ENCODE measurements at regions not wholly inside any gene's neighbourhood (a gene's known extent, or its start where the extent isn't known, plus 50 kb on each side); places are given as distances from the start of the nearest gene placed in this dataset.

DNA sequence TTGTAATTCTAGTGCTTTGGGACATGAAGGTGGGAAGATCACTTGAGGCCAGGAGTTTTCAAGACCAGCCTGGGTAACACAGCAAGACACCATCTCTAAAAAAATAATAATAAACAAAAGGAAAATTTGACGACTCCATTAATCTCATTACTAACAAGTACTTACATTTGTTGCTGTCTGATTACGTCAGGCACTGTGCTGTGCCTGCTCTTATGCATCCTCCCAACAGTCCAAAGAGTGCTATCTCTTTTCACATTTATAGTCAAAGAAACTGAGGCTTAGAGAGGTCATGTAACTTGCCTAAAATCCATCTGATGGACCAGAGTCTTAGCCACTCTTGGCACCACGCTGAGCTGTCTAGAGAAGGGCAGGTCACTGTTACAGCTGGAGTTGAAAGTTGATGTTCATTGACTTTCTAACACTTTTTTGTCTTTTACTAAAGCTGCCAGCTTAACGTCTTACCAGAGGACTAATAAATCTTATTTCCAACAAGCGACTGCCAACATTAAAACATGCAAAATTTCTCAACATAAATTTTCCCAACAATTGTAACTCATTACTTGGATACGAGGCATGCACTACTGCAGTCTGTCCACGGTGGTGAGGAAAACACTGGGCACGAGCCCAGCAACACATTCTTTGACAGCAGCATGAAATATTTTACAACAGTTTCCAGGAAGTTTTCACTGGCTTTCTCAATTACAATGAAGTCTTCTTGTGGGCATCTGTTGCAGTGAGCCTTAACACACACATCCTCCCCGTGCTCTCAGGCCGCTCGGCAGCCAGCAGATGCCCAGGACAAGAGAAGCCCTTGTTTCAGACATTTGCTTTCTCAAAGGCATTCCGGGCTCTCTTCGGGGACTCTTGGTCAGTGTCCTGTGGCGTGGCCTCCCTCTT is 262.9 kb upstream of the PROX1 start:
- DNase-seq (ENCODE audit: low spot score): peak; percentile 50

- no peak for DNase-seq (ENCODE audit: low spot score)
These were observed 259.8 kb upstream of the PROX1 start for GRCh38 chr1:213727853-213728592.

GRCh38 chr1:213728593-213729536 is 258.9 kb upstream of the PROX1 start:
- DNase-seq (ENCODE audit: low spot score): no peak

- DNase-seq (ENCODE audit: low spot score): no peak
These were observed 254.1 kb upstream of the PROX1 start for GRCh38 chr1:213733705-213734104.

DNA sequence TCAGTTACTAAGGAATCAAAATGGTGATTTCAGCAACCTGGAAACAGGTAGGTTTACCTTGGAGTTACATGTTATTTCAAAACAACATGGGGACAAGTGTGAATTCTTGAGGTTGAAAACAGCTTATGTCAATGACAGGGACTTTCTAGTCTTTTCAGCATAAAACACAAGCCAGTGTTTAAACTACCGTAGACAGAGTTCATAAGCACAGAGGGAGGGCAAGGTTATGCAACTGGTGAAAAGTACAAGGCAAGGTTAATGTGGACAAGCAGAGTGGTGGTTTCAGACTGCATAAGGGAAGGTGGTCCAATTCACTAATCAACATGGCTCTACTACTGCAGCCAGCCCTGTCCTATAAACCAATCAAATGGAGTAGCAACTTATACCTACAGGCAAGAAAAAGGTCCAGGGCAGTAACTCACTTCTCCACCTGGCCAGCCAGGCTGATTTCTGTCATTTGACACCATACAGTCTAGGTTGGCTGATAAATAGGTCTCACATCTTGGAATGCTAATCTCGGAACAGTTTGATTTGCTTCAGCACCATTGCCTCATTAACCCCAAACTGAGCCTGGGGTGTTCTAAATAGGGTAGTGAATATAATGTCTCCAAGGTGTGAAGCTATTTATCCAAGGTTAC is 250.3 kb upstream of the PROX1 start:
- no peak for DNase-seq (ENCODE audit: low spot score)

- no peak for DNase-seq (ENCODE audit: low spot score)
These were observed 249.1 kb upstream of the PROX1 start for GRCh38 chr1:213738658-213739057.

- no peak for DNase-seq (ENCODE audit: low spot score)
These were observed 244.8 kb upstream of the PROX1 start for GRCh38 chr1:213742992-213743391.

DNA sequence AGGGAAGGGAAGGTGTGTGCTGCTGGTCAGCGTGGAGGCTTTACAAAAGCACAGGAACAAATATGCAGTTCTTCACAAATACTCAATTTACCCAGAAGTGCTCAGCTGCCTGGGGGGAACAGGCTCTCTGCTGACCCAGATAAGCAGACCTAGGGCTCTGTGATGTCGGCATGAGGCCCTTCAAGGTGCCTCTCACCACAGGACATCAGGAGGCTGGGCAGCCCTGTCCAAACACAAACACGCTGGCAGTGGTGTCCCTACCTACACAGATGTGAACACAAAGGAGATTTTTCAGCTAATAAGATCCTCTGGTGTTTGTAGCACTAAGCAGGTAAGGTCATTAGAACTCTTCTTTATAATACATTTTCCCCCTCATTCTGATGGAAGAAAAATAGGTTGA is 243.0 kb upstream of the PROX1 start:
- DNase-seq (ENCODE audit: low spot score): no peak

DNA sequence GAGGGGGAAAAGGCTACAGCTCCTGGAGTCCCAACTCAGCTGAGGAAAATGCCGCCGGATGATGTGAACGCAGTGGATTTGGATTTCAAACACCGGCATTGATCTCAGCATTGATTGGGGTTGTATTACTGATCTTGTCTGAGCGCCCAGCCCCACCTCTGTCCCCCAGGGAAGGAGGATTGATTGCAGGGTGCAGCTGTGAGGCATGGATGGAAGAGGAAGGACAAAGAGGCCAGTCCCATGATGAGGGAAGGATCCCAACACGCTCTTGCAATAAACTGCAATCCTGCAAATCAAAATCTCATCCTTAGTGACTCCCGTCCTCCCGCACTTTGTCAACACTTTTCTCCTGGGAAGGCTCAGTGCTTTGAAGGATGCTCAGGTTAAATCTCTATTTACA is 242.3 kb upstream of the PROX1 start:
- DNase-seq (ENCODE audit: low spot score): no peak

DNA sequence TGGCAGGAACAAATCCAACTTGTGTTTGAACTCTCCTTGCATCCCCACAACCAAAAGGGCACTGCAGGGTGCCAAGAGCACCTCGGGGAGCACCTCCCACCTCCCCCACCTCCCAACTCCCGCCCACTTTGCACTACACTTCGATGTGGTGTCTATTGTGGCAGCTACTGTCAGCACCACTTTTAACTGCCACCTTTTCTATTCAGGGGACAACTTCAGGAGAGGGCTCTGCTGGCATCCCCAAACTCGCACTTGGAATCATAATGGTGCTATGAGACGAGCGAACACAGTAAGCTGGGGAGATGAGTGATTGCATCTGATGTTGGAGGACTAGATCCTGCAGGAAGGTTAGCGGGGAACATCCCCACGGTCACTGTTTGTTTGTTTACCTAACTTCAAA is 238.2 kb upstream of the PROX1 start:
- no peak for DNase-seq (ENCODE audit: low spot score)

GRCh38 chr1:213750231-213751063 is 237.3 kb upstream of the PROX1 start:
- DNase-seq (ENCODE audit: low spot score): no peak

DNA sequence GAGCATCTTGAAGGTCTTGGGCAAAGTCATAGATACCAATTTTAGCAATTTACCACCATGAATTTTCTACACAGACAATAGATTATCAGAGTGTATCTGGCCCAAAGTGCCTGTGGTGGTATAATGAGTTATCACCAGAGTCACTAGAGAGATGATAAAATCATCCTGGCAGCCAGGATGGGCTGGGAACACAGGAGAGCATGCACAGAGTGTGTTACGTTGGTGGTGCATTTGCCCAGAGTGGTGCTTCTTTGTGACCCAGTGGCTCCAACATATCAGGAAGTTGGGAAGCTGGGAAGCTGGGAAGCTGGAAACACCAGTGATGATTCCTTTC is 236.7 kb upstream of the PROX1 start:
- DNase-seq (ENCODE audit: low spot score): no peak

DNA sequence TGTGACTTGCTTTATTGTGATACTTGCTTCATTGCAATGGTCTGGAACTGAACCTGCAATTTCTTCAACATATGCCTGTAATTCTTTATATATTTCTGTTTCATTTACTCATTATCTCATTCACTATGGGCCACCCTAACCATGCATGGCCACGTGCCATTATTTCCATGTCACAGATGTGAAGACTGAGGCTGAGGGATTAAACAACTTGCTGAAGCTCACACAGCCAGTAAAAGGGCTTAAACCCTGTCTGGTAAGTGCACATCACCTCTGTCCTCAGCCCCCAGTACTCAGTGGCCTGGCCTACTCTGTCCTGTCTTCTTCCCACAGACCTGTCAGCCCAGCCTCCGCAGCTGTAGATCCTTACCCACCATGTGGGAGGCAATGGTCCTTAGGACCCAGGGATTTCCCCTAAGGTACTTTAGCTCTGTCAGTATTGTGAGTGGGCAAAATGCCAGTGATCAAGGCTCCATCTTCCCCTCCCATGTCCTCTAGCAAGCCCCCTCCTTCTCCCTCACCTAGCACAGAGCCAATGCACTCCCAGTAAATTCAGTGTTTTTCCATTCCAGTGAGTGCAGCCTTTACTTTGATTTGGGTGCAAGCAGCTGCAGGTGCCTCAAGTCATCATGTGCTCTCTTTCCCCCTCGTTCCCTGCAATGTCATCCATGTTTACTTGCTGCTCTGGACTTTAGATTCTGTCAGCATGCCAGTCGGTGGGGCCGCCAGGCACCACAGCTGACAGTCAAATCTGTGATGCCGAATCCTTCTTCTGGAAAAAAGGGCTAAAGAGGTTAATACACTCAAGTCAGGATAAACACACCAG is 228.2 kb upstream of the PROX1 start:
- peak; percentile 55 for DNase-seq (ENCODE audit: low spot score)

GRCh38 chr1:213761845-213762407 is 225.8 kb upstream of the PROX1 start:
- DNase-seq (ENCODE audit: low spot score): no peak

- DNase-seq (ENCODE audit: low spot score): no peak
These were observed 220.1 kb upstream of the PROX1 start for GRCh38 chr1:213767683-213768082.

DNA sequence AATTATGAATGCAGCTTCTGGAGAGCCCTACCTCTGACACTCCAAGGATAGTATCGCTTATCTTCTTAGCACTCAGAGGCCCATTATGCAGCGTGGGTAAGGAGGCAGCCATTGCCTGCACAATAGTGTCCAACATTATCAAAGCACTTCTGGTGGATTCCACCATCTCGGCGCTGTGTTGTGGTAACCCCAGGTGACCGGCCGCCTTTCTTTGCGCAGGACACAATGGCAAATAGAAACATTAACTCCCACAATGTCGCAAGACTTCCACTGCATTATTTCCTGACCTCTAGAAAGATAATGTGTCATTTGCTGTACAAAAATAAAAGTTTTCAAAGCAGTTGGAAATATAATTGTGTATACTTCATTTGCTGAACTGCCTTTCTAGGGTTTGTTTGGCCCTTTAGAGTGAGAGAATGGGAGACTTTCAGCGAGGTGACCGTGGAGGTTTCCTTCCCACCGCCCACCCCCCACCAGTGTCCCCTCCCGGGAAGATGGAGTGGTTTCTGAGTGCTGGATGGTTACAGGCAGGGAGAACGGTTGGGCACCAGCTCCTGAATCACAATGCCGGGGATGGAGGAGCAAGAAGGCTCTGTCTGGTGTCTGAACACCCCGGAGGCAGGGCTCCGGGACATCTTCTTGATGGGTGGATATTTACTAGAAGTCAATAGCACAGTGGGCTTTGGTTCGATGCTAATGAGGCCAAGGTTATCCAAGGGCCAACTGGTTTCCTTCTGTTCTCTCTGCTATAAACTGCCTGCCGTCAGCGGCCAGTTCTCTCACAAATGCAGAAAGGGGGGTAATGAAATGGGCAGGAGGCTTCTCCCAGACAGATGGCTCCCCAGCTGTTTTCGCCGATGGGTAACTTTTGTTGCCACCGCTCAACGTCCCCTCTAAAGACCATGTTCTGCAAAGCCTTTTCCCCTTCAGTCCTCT is 215.4 kb upstream of the PROX1 start:
- DNase-seq (ENCODE audit: low spot score): no peak

DNA sequence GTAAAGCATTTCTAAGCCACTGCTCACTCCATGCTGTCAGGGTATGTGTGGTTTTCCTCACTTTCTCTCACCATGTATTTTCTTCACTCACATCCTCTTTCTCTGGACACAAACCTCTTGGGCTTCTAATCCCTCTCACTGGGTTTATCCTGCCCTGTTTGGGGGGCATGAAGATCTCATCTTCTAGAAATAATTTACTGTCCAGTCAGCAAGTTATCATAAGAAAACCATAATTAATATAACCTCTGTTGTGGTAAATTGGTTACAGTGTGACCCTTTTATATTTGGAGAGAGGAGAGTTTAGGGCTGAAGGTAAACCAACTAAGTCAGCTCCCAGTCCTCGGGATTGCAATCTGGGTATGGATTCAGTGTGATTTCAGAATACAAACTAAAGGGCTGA is 213.8 kb upstream of the PROX1 start:
- DNase-seq (ENCODE audit: low spot score): no peak

- no peak for DNase-seq (ENCODE audit: low spot score)
These were observed 210.8 kb upstream of the PROX1 start for GRCh38 chr1:213776969-213777368.

All from mucosa of gallbladder (tissue), 1 donor.